GM21390 (cell line): ENCODE measurements at regions not wholly inside any gene's neighbourhood (a gene's known extent, or its start where the extent isn't known, plus 50 kb on each side); places are given as distances from the start of the nearest gene placed in this dataset.

ENCODE experiments used
- ATAC-seq: cut with Tn5 transposase; IDR thresholded peaks from one replicate; pipeline ENCODE4 v1.9.1; 2021; ENCODE audit not compliant: unreplicated experiment

- no peak for ATAC-seq
Measured at GRCh38 chr14:38138473-38139138, 69.1 kb upstream of the SSTR1 start.

- ATAC-seq: no peak
Measured at GRCh38 chr14:38139926-38140325, 67.8 kb upstream of the SSTR1 start.

- no peak for ATAC-seq
Measured at GRCh38 chr14:38143170-38143569, 64.5 kb upstream of the SSTR1 start.

- no peak for ATAC-seq
Measured at GRCh38 chr14:38143659-38144505, 63.8 kb upstream of the SSTR1 start.

- no peak for ATAC-seq
Measured at GRCh38 chr14:38145142-38145541, 62.6 kb upstream of the SSTR1 start.

- no peak for ATAC-seq
Measured at GRCh38 chr14:38150075-38150474, 57.6 kb upstream of the SSTR1 start.
